Kidney epithelial cell (primary cell): ENCODE measurements at regions not wholly inside any gene's neighbourhood (a gene's known extent, or its start where the extent isn't known, plus 50 kb on each side); places are given as distances from the start of the nearest gene placed in this dataset.

Experiments
- DNase-seq: peaks from one replicate; pipeline ENCODE4 v3.0.0-alpha.2; 2010; ENCODE audit warnings: low read depth
- H3K27me3 ChIP-seq: 2 replicates; pipeline ENCODE4 v1.6.0; 2011; ENCODE audit warnings: low read length; ENCODE audit not compliant: control insufficient read depth, insufficient read depth
- H3K36me3 ChIP-seq: 2 replicates; pipeline ENCODE4 v1.5.1; 2011; ENCODE audit warnings: low read length; ENCODE audit not compliant: control insufficient read depth, insufficient read depth
- H3K4me3 ChIP-seq: 2 replicates; pipeline ENCODE4 v1.5.1; 2011; ENCODE audit warnings: low read depth, mild to moderate bottlenecking, control low read depth, low read length
- CTCF ChIP-seq: IDR thresholded peaks from 2 replicates; pipeline ENCODE4 v1.5.1; 2011; ENCODE audit warnings: mild to moderate bottlenecking, moderate library complexity, low read length, control low read depth, inconsistent platforms; ENCODE audit not compliant: insufficient read depth, poor library complexity, severe bottlenecking

DNA sequence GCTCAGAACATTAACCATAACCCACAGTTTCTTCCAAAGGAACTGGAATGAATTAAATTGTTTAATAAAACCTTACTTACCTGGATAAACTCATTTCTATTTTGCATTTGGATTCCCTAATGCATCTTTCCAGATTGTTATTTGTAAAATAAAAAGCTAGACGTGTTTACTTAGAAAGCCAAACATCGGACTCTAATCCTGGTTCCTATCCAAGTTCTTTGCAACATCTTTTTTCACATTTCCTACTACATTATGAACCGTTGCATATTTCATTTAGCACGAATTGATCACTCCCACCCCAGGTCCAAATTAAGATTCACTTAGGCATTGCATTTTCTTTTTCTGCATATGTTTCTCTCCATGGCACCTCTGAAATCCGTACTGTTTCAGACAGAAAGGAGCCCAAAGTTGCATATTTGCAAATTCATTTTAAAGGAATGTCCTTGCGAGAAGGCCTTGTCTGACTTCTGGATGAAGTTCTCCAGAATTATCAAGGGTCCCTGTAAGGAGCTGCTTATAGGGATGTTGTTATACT lies 164.4 kb upstream of the GSC start:
- DNase-seq, result no peak
- Histone ChIP-seq H3K4me3 (no peak overlapping the region), H3K27me3 (peaks cover 16% of the 10 kb centered on the region), H3K36me3 (no peaks in the 10 kb centered on the region)
- TF ChIP-seq CTCF, result no peak

- no peak overlapping the region for H3K4me3 ChIP-seq
- no peaks in the 10 kb centered on the region for H3K36me3 ChIP-seq
- peaks cover 16% of the 10 kb centered on the region for H3K27me3 ChIP-seq
- DNase-seq, result no peak
- no peak for TF ChIP-seq CTCF
Observed at GRCh38 chr14:94933486-94933885, 163.6 kb upstream of the GSC start.

DNA sequence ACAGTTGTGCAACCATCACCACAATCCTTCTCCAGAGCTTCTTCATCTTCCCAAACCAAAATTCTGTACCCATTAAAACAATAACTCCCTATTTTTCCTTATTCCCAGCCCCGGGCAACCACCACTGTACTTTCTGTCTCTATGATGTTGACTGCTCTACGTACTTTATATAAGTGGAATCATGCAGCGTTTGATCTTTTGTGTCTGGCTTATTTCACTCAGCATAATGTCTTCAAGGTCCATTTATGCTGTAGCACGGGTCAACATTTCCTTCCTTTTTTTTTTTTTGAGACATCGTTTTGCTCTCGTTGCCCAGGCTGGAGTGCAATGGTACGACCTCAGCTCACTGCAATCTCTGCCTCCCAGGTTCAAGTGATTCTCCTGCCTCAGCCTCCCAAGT lies 162.7 kb upstream of the GSC start:
- no peaks in the 10 kb centered on the region for H3K36me3 ChIP-seq
- no peak for DNase-seq
- no peak for TF ChIP-seq CTCF
- peaks cover 10% of the 10 kb centered on the region for H3K27me3 ChIP-seq
- H3K4me3 ChIP-seq, result no peak overlapping the region

DNA sequence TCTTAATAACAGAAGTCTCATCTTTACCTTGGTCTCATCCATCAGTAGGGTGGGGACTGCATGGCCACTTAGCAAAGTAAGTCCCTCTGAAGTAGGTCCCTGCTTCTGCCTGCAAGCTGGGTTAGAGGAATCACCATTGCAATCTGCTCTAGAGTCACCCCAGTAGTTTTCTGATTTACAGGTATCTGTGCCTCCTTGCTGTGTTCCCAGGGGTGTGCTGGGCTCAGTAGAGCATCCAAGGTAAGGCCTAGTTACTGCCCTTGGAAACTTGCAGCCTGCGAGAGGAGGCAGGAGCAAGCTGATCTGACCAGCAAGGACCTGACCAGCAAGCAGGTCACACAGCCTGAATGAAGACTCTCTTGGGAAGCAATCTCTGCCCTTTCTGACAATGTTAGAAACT lies 160.8 kb upstream of the GSC start:
- no peak for DNase-seq
- no peak for TF ChIP-seq CTCF
- peaks cover 2% of the 10 kb centered on the region for H3K27me3 ChIP-seq
- no peaks in the 10 kb centered on the region for H3K36me3 ChIP-seq
- H3K4me3 ChIP-seq, result no peak overlapping the region

- DNase-seq, result no peak
- TF ChIP-seq CTCF, result no peak
- no peaks in the 10 kb centered on the region for H3K27me3 ChIP-seq
- no peaks in the 10 kb centered on the region for H3K36me3 ChIP-seq
- H3K4me3 ChIP-seq, result no peak overlapping the region
Observed at GRCh38 chr14:94929354-94929753, 159.4 kb upstream of the GSC start.

GRCh38 chr14:94926176-94926575 lies 156.3 kb upstream of the GSC start:
- no peak for DNase-seq
- Histone ChIP-seq H3K27me3 (no peaks in the 10 kb centered on the region), H3K36me3 (no peaks in the 10 kb centered on the region), H3K4me3 (no peak overlapping the region)
- TF ChIP-seq CTCF, result no peak
